NCI-H2171 treated with DMSO at 0.1 percent for 48 hours (cell line): ENCODE measurements at regions not wholly inside any gene's neighbourhood (a gene's known extent, or its start where the extent isn't known, plus 50 kb on each side); places are given as distances from the start of the nearest gene placed in this dataset.
"Not testable (repeated sequence)": the region's sequence is repeated elsewhere in the genome, so short reads cannot be mapped to it uniquely, and the experiment has no call there.

ENCODE experiments used
- DNase-seq: peaks from one replicate; lab custom pipeline; 2025; lab: John Stamatoyannopoulos, UW

GRCh38 chr6:49097664-49098063 lies 365.4 kb downstream of the MMUT start:
- not testable (repeated sequence) for DNase-seq

- DNase-seq: no peak
These were observed 365.9 kb downstream of the MMUT start for GRCh38 chr6:49097116-49097515.

- no peak for DNase-seq
These were observed 374.4 kb downstream of the MMUT start for GRCh38 chr6:49088631-49089030.

- DNase-seq: no peak
These were observed 375.7 kb downstream of the MMUT start for GRCh38 chr6:49087369-49087768.

- DNase-seq: no peak
These were observed 380.4 kb downstream of the MMUT start for GRCh38 chr6:49082611-49083010.

GRCh38 chr6:49072885-49073620 lies 390.0 kb downstream of the MMUT start:
- DNase-seq: no peak

- no peak for DNase-seq
These were observed 390.9 kb downstream of the MMUT start for GRCh38 chr6:49072146-49072545.

- DNase-seq: no peak
These were observed 392.6 kb downstream of the MMUT start for GRCh38 chr6:49070411-49070810.

- no peak for DNase-seq
These were observed 408.7 kb downstream of the MMUT start for GRCh38 chr6:49054311-49054710.

- no peak for DNase-seq
These were observed 410.2 kb downstream of the MMUT start for GRCh38 chr6:49052901-49053300.

- no peak for DNase-seq
These were observed 411.8 kb downstream of the MMUT start for GRCh38 chr6:49051281-49051680.

GRCh38 chr6:49050584-49050983 lies 412.5 kb downstream of the MMUT start:
- no peak for DNase-seq

GRCh38 chr6:49038294-49038822 lies 424.7 kb downstream of the MMUT start:
- no peak for DNase-seq

- DNase-seq: no peak
These were observed 432.6 kb downstream of the MMUT start for GRCh38 chr6:49030251-49031020.

GRCh38 chr6:49027644-49028043 lies 435.4 kb downstream of the MMUT start:
- DNase-seq: no peak

- no peak for DNase-seq
These were observed 437.5 kb downstream of the MMUT start for GRCh38 chr6:49025273-49026240.

GRCh38 chr6:49004801-49005200 lies 458.3 kb downstream of the MMUT start:
- DNase-seq: no peak

GRCh38 chr6:49003348-49003747 lies 459.7 kb downstream of the MMUT start:
- DNase-seq: no peak

- no peak for DNase-seq
These were observed 461.1 kb downstream of the MMUT start for GRCh38 chr6:49001856-49002541.

- DNase-seq: no peak
These were observed 464.5 kb downstream of the MMUT start for GRCh38 chr6:48998574-48998973.

GRCh38 chr6:48996461-48997119 lies 466.5 kb downstream of the MMUT start:
- DNase-seq: no peak
